Gastrocnemius medialis (tissue), 4 donors: ENCODE measurements at regions not wholly inside any gene's neighbourhood (a gene's known extent, or its start where the extent isn't known, plus 50 kb on each side); places are given as distances from the start of the nearest gene placed in this dataset.

ENCODE experiments used
- ATAC-seq, 2 donors: fragments of 150-250 bp; one replicate each; pipeline ENCODE4 v1.9.1; 2016
- DNase-seq, 2 donors: peaks; one replicate each; pipeline ENCODE4 v3.0.0-alpha.2; 2019
- H3K27ac ChIP-seq, 4 donors: fragments of 200-600 bp; sonication (generic); 1 replicate in 1 of 4; 2 replicates in 3 of 4; pipeline ENCODE4 v1.5.1; 2016 to 2018; ENCODE audit warnings: mild to moderate bottlenecking in 2 of 4, moderate library complexity in 1 of 4
- H3K27me3 ChIP-seq, 3 donors: fragments of 200-600 bp; sonication (generic) in 2 of 3; 1 replicate in 1 of 3; 2 replicates in 2 of 3; pipeline versions ENCODE4 v1.5.1 to v1.6.0; 2016 to 2019; ENCODE audit warnings: mild to moderate bottlenecking in 1 of 3, moderate library complexity in 1 of 3
- H3K36me3 ChIP-seq, 2 donors: fragments of 200-600 bp; sonication (generic) in 1 of 2; one replicate each; pipeline ENCODE4 v1.5.1; 2017 to 2018
- H3K4me1 ChIP-seq, 2 donors: fragments of 200-600 bp; sonication (generic) in 1 of 2; one replicate each; pipeline ENCODE4 v1.5.1; 2016 to 2017; ENCODE audit warnings: mild to moderate bottlenecking in 2 of 2
- H3K4me3 ChIP-seq, 4 donors: fragments of 200-600 bp; sonication (generic) in 3 of 4; 1 replicate in 1 of 4; 2 replicates in 3 of 4; pipeline ENCODE4 v1.5.1; 2016 to 2019; ENCODE audit warnings: mild to moderate bottlenecking in 2 of 4
- H3K9me3 ChIP-seq, 3 donors: fragments of 200-600 bp; sonication (generic) in 2 of 3; 1 replicate in 1 of 3; 2 replicates in 2 of 3; pipeline ENCODE4 v1.5.1; 2016 to 2019
- POLR2A ChIP-seq, 2 donors: fragments of 450-650 bp; IDR thresholded peaks; one replicate each; pipeline ENCODE4 v1.6.1; 2017; ENCODE audit warnings: antibody characterized with exemption in 2 of 2, mild to moderate bottlenecking in 2 of 2, moderate library complexity in 2 of 2
- in situ Hi-C, 4 donors: fragments of 200-750 bp; cut with MboI; loops; one replicate each; pipeline versions ENCODE4 v1.15.0 to v1.8.0; 2017; ENCODE audit warnings: low sequenced_read_pairs in 4 of 4
- intact Hi-C: fragments of 100-400 bp; cut with DNase I; formaldehyde crosslinking; loops from one replicate; pipeline ENCODE4 v1.15.1; 2023; ENCODE audit warnings: low total_unique reads
- TF ChIP-seq, protein P1 (sequence below), 5 experiments: fragments of 450-650 bp in 3 of 5; fragments of 200-600 bp in 2 of 5; sonication (generic) in 2 of 5; IDR thresholded peaks in 4 of 5; conservative IDR thresholded peaks in 1 of 5; 1 replicate in 4 of 5; 2 replicates in 1 of 5; pipeline ENCODE4 v1.5.1; 2016 to 2019; ENCODE audit warnings: antibody characterized with exemption in 5 of 5, mild to moderate bottlenecking in 3 of 5, moderate library complexity in 3 of 5

DNA sequence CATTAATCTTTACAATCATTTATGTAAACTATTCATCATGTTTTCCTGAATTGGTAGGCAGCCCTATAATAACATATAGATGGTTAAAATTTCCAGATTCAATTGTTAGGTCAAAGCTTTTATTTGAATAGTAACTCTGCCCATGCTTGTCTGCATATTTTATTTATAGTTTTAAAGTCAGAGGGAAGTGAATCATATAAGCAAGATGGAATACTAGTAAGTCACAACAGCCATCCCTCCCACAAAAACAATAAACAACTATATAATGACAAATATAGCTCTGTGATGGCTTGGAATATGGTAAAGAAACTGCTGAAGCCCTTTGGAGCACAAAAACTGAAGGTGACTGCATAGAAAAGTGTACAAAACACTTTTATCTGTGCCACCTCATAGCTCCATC lies 156.3 kb upstream of the TMEM106B start:
- no peaks in the 10 kb centered on the region for H3K36me3 ChIP-seq
- intact Hi-C loops = no loop called here
- no peaks in the 10 kb centered on the region for H3K4me1 ChIP-seq
- ATAC-seq = no peak
- in situ Hi-C loops = loop anchor here in 3 of 4 donors (25.0 kb wide), 2 partner anchors 257 to 432 kb away; no protein-coding TSS in a partner anchor
- no peak for TF ChIP-seq POLR2A (IDR thresholded peaks at IDR 0.05)
- TF ChIP-seq, protein P1, sequence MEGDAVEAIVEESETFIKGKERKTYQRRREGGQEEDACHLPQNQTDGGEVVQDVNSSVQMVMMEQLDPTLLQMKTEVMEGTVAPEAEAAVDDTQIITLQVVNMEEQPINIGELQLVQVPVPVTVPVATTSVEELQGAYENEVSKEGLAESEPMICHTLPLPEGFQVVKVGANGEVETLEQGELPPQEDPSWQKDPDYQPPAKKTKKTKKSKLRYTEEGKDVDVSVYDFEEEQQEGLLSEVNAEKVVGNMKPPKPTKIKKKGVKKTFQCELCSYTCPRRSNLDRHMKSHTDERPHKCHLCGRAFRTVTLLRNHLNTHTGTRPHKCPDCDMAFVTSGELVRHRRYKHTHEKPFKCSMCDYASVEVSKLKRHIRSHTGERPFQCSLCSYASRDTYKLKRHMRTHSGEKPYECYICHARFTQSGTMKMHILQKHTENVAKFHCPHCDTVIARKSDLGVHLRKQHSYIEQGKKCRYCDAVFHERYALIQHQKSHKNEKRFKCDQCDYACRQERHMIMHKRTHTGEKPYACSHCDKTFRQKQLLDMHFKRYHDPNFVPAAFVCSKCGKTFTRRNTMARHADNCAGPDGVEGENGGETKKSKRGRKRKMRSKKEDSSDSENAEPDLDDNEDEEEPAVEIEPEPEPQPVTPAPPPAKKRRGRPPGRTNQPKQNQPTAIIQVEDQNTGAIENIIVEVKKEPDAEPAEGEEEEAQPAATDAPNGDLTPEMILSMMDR (IDR thresholded peaks at IDR 0.05 in 4 of 5, conservative IDR thresholded peaks at IDR 0.05 in 1 of 5) = no peak
- H3K27me3 ChIP-seq = no peaks in the 10 kb centered on the region
- no peak overlapping the region for H3K4me3 ChIP-seq
- H3K27ac ChIP-seq = no peak overlapping the region
- no peaks in the 10 kb centered on the region for H3K9me3 ChIP-seq
- no peak for DNase-seq

- Histone ChIP-seq H3K4me3 (no peak overlapping the region), H3K9me3 (no peaks in the 10 kb centered on the region), H3K27me3 (no peaks in the 10 kb centered on the region), H3K36me3 (no peaks in the 10 kb centered on the region), H3K27ac (no peak overlapping the region), H3K4me1 (no peaks in the 10 kb centered on the region)
- TF ChIP-seq POLR2A (IDR thresholded peaks at IDR 0.05) = no peak
- TF ChIP-seq, protein P1 (IDR thresholded peaks at IDR 0.05 in 4 of 5, conservative IDR thresholded peaks at IDR 0.05 in 1 of 5) = no peak
- in situ Hi-C loops = loop anchor here in 3 of 4 donors (25.0 kb wide), 2 partner anchors 256 to 431 kb away; no protein-coding TSS in a partner anchor
- ATAC-seq (no peak), DNase-seq (no peak)
- intact Hi-C loops = no loop called here
Measured at GRCh38 chr7:12056381-12056780, 154.7 kb upstream of the TMEM106B start.

GRCh38 chr7:12056977-12057376 lies 154.1 kb upstream of the TMEM106B start:
- ATAC-seq = no peak
- Histone ChIP-seq H3K27me3 (no peaks in the 10 kb centered on the region), H3K4me1 (no peaks in the 10 kb centered on the region), H3K9me3 (no peaks in the 10 kb centered on the region), H3K27ac (no peak overlapping the region), H3K36me3 (no peaks in the 10 kb centered on the region), H3K4me3 (no peak overlapping the region)
- DNase-seq = no peak
- intact Hi-C loops (no loop called here), in situ Hi-C loops (loop anchor here in 3 of 4 donors (25.0 kb wide), 2 partner anchors 255 to 430 kb away; no protein-coding TSS in a partner anchor)
- TF ChIP-seq POLR2A (IDR thresholded peaks at IDR 0.05) = no peak
- TF ChIP-seq, protein P1 (IDR thresholded peaks at IDR 0.05 in 4 of 5, conservative IDR thresholded peaks at IDR 0.05 in 1 of 5) = no peak

DNA sequence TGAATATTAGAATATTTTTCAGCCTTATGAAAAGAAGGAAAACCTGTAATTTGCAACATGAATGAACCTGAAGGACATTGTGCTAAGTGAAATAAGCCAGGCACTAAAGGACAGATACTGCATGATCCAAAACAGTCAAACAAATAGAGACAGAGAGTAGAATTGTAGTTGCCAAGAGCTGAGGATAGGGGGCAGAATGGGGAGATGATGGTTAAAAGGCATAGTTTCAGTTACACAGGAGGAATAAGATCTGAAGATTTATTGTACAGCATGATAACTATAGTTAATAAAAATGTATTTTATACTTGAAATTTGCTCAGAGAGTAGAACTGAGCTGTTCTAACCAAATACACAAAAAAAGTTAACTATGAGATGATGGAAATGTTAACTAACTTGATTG lies 149.0 kb upstream of the TMEM106B start:
- no peaks in the 10 kb centered on the region for H3K27me3 ChIP-seq
- no peak overlapping the region for H3K27ac ChIP-seq
- DNase-seq (no peak), ATAC-seq (no peak)
- TF ChIP-seq POLR2A (IDR thresholded peaks at IDR 0.05) = no peak
- TF ChIP-seq, protein P1 (IDR thresholded peaks at IDR 0.05 in 4 of 5, conservative IDR thresholded peaks at IDR 0.05 in 1 of 5) = no peak
- no peaks in the 10 kb centered on the region for H3K36me3 ChIP-seq
- H3K4me1 ChIP-seq = no peaks in the 10 kb centered on the region
- in situ Hi-C loops = loop anchor here in 3 of 4 donors (10.0 to 25.0 kb wide), 3 partner anchors 250 to 425 kb away; no protein-coding TSS in a partner anchor
- no peak overlapping the region for H3K4me3 ChIP-seq
- H3K9me3 ChIP-seq = no peaks in the 10 kb centered on the region
- intact Hi-C loops = loop anchor here (10.0 kb wide), 1 partner anchor 433 kb away; no protein-coding TSS in a partner anchor
